OCI-LY3 (cell line): ENCODE measurements at regions not wholly inside any gene's neighbourhood (a gene's known extent, or its start where the extent isn't known, plus 50 kb on each side); places are given as distances from the start of the nearest gene placed in this dataset.

Source experiments
- H2AFZ ChIP-seq: fragments of 200-600, 300-600 bp; shearing (Covaris generic); 2 replicates; pipeline ENCODE4 v1.6.0; 2014; ENCODE audit warnings: antibody characterized with exemption, low read depth, low read length
- H3K27ac ChIP-seq: fragments of 200-600, 300-600 bp; sonication (generic); 2 replicates; pipeline ENCODE4 v1.5.1; 2014; ENCODE audit warnings: mild to moderate bottlenecking, low read length, moderate library complexity, mixed read lengths
- H3K27me3 ChIP-seq: fragments of 200-600, 300-600 bp; sonication (generic); 2 replicates; pipeline ENCODE4 v1.6.1; 2014; ENCODE audit warnings: low read depth, low read length, mixed read lengths
- H3K36me3 ChIP-seq: fragments of 200-600, 300-600 bp; sonication (generic); replicated peaks from 2 replicates; pipeline ENCODE3; 2014; ENCODE audit warnings: low read depth, low read length, mixed read lengths
- H3K4me1 ChIP-seq: fragments of 300-600, 200-600 bp; sonication (generic); 2 replicates; pipeline ENCODE4 v1.6.1; 2014; ENCODE audit warnings: low read length, mixed read lengths
- H3K4me2 ChIP-seq: fragments of 200-600, 300-600 bp; sonication (generic); 2 replicates; pipeline ENCODE4 v1.6.1; 2014; ENCODE audit warnings: low read length, mixed read lengths
- H3K4me3 ChIP-seq: fragments of 300-600, 200-600 bp; sonication (generic); 2 replicates; pipeline ENCODE4 v1.5.1; 2014; ENCODE audit warnings: antibody characterized with exemption, mild to moderate bottlenecking, low read length, moderate library complexity
- H3K79me2 ChIP-seq: fragments of 300-600, 200-600 bp; shearing (Covaris generic); 2 replicates; pipeline ENCODE4 v1.6.1; 2014; ENCODE audit warnings: mild to moderate bottlenecking, low read length, mixed read lengths
- H3K9ac ChIP-seq: fragments of 300-600, 200-600 bp; shearing (Covaris generic); 2 replicates; pipeline ENCODE4 v1.6.0; 2014; ENCODE audit warnings: mild to moderate bottlenecking, low read length, moderate library complexity
- H3K9me3 ChIP-seq: fragments of 200-600, 300-600 bp; shearing (Covaris generic); 2 replicates; pipeline ENCODE4 v1.6.1; 2014; ENCODE audit warnings: low read length, mixed read lengths; ENCODE audit not compliant: insufficient read depth
- H4K20me1 ChIP-seq: fragments of 200-600, 300-600 bp; sonication (generic); 2 replicates; pipeline ENCODE4 v1.6.1; 2016; ENCODE audit warnings: low read length, mixed read lengths; ENCODE audit not compliant: insufficient read depth
- CTCF ChIP-seq: fragments of 200-600, 300-600 bp; sonication (generic); IDR thresholded peaks from 2 replicates; pipeline ENCODE4 v1.5.1; 2014; ENCODE audit warnings: antibody characterized with exemption, low read length, low read depth
- EZH2phosphoT487 ChIP-seq: fragments of 200-600 bp; shearing (Covaris generic); IDR thresholded peaks from 2 replicates; pipeline ENCODE4 v1.6.1; 2018; ENCODE audit warnings: antibody characterized with exemption, mixed run types, low read depth

- Histone ChIP-seq H3K4me2 (no peak overlapping the region), H3K27ac (no peak overlapping the region), H3K79me2 (no peaks in the 10 kb centered on the region), H2AFZ (no peak overlapping the region), H3K27me3 (no peaks in the 10 kb centered on the region), H3K9ac (no peak overlapping the region), H3K4me3 (no peak overlapping the region), H3K9me3 (no peaks in the 10 kb centered on the region), H4K20me1 (no peaks in the 10 kb centered on the region), H3K36me3 (no peaks in the 10 kb centered on the region), H3K4me1 (no peaks in the 10 kb centered on the region)
- no peak for TF ChIP-seq EZH2phosphoT487
- TF ChIP-seq CTCF: no peak
These were observed 173.2 kb downstream of the TMEM114 start for GRCh38 chr16:8417145-8417544.

DNA sequence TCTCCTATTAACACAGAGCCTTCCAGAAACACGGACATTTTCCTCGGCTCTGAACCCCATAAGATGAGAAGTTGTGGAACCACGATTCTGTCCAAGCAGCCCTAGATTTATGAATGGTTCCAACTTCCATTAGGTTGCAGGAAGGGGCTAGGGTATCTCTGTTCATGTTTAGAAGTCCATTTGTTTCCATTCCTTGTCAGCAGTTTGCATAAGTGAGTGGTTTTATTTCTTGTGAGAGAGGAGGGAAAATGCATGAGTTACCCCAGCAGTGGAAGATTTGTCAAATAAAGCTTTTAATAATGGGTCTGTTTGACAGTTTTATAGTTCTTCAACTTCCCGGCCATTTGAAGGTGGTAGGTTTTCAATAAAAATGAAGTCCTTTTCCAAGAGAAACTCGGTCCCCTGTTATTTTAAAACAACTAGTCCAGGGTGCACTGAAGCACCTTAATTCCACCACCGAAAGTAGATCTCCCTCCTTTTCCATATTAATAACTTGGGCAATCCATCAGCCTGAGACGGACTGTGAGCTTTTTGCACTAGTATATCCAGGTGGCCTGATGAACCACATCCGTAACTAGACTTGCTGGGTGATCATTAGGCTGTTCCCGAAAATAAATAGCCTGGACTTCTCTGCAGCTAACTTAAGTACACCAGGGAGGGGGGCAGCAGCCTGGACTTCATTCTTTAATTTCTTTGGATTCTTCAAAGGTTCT lies 181.3 kb downstream of the TMEM114 start:
- Histone ChIP-seq H3K4me3 (no peak overlapping the region), H3K79me2 (no peaks in the 10 kb centered on the region), H4K20me1 (no peaks in the 10 kb centered on the region), H3K4me1 (no peaks in the 10 kb centered on the region), H3K9me3 (no peaks in the 10 kb centered on the region), H2AFZ (no peak overlapping the region), H3K9ac (no peak overlapping the region), H3K27ac (no peak overlapping the region), H3K36me3 (no peaks in the 10 kb centered on the region), H3K4me2 (no peak overlapping the region), H3K27me3 (no peaks in the 10 kb centered on the region)
- TF ChIP-seq CTCF: no peak
- no peak for TF ChIP-seq EZH2phosphoT487

GRCh38 chr16:8407351-8407750 lies 183.0 kb downstream of the TMEM114 start:
- Histone ChIP-seq H3K4me2 (no peak overlapping the region), H4K20me1 (no peaks in the 10 kb centered on the region), H3K4me3 (no peak overlapping the region), H3K4me1 (no peaks in the 10 kb centered on the region), H3K27ac (no peak overlapping the region), H3K9ac (no peak overlapping the region), H2AFZ (no peak overlapping the region), H3K36me3 (no peaks in the 10 kb centered on the region), H3K9me3 (no peaks in the 10 kb centered on the region), H3K79me2 (no peaks in the 10 kb centered on the region), H3K27me3 (no peaks in the 10 kb centered on the region)
- TF ChIP-seq CTCF (no peak), EZH2phosphoT487 (no peak)

DNA sequence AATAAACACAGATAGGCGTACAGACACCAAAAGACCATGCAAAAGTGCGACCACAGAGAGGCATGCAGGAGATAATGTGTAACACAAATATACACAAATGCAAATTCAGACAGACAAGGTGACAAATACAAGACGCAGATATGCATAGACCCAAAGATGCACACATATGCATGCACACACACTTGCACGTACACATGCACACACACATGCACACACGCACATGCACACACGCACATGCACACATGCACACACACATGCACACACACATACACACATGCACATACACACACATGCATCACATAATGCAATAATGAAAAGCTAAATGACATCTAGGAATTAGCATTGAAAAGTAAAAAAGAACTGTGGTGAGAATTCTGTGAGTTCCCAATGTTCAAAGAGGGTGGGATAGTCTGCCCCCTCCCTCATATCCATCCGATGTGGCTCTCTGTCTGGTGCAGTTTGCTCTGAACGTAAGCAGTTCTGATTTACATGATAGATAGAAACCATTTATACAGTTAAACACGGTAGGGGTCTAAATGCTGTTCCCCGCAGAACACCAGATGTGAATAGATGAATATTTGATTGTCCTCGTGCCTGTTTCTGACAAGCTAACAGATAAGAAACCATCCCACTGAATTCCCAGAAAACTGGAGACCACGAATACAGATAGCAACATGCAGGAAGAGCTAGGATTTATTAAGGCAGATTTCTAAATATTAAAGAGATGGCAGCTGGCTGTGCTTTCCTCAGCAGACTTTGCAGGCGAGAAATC lies 186.1 kb downstream of the TMEM114 start:
- H2AFZ ChIP-seq: no peak overlapping the region
- no peaks in the 10 kb centered on the region for H3K4me1 ChIP-seq
- no peak overlapping the region for H3K4me2 ChIP-seq
- H3K27me3 ChIP-seq: no peaks in the 10 kb centered on the region
- H3K4me3 ChIP-seq: no peak overlapping the region
- no peak overlapping the region for H3K9ac ChIP-seq
- H3K27ac ChIP-seq: no peak overlapping the region
- H3K79me2 ChIP-seq: no peaks in the 10 kb centered on the region
- no peaks in the 10 kb centered on the region for H4K20me1 ChIP-seq
- no peaks in the 10 kb centered on the region for H3K9me3 ChIP-seq
- H3K36me3 ChIP-seq: no peaks in the 10 kb centered on the region
- no peak for TF ChIP-seq CTCF
- no peak for TF ChIP-seq EZH2phosphoT487
